ENCODE measurements at regions not wholly inside any gene's neighbourhood (a gene's known extent, or its start where the extent isn't known, plus 50 kb on each side); places are given as distances from the start of the nearest gene placed in this dataset.

DNA sequence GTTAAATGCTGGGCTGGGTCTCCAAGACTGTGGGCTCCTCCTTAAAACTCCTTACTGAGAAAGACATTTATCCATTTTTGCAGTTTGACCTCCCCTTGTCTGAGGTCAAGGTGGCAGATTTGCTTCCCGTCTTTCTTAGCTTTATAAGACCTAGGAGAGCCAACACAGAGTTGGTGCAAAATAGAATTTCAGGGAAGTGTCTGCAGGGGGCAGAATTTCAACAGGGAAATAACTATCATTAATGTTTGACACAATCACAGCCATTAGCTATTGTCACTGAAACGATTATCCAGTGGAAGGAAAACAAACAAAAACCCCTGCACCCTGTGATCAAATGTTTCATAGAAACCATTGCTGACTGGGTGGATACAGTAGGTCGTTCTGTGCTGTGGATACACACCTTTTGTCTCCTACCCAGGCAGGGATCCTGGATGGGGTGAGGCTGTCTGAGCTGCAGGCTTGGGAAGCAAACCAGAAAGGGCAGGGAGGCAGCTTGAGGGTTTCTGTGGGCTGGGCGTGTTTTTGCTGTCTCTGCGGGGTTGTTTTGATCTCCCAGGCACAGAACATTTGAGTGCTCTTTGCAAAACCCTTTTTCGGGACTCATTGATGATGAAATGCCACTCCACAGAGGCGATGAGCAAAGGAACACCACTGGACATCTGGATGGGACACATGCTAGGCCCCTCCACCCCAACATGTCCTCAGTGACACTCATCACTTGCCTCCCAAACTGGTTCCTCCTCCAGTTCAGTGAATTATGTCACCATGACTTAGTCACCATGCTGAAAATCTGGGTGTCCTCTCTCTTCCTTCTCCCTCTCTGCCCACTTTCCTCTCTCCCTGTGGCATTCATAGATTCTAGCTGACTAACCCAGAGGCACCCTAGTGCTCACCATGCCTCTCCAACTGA lies 94.2 kb upstream of the SERBP1 start:
- intact Hi-C loops (cut with micrococcal nuclease), result no loop called here
- Histone ChIP-seq H3K27me3 (replicated peaks in 1 of 4; ENCODE audit: control extremely low read depth in 1 of 4, control insufficient read depth in 3 of 4, insufficient read depth in 4 of 4, low read length in 3 of 4) (peaks cover 0 to 2% (median 0%) of the 10 kb centered on the region in 4 experiments), H3K4me3 (ENCODE audit: control extremely low read depth in 1 of 5, extremely low read depth in 1 of 5, insufficient read depth in 1 of 5, low read depth in 2 of 5, low read length in 4 of 5) (no peak overlapping the region), H3K36me3 (replicated peaks in 1 of 2; ENCODE audit: control extremely low read depth in 1 of 2, control insufficient read depth in 1 of 2, extremely low read depth in 1 of 2, insufficient read depth in 2 of 2, low read length in 1 of 2) (no peaks in the 10 kb centered on the region), H3K79me2 (ENCODE audit: control insufficient read depth, insufficient read depth, low read length) (no peaks in the 10 kb centered on the region), H3K27ac (ENCODE audit: low read length in 2 of 2) (no peak overlapping the region), H3K4me1 (ENCODE audit: control insufficient read depth in 2 of 2, insufficient read depth in 2 of 2, low read length in 2 of 2) (no peaks in the 10 kb centered on the region), H4K20me1 (ENCODE audit: control insufficient read depth, insufficient read depth, low read length, poor library complexity, severe bottlenecking) (no peaks in the 10 kb centered on the region), H3K9ac (ENCODE audit: low read length) (no peak overlapping the region), H3K4me2 (replicated peaks; ENCODE audit: low read depth, low read length, poor library complexity, severe bottlenecking) (no peak overlapping the region), H2AFZ (ENCODE audit: insufficient read depth, low read depth, low read length, poor library complexity, severe bottlenecking) (no peak overlapping the region), H3K9me3 (ENCODE audit: control extremely low read depth in 1 of 3, control insufficient read depth in 2 of 3, insufficient read depth in 1 of 3, low read length in 2 of 3) (no peaks in the 10 kb centered on the region)
- no peak for ATAC-seq (ENCODE audit: low read depth)
- no peak overlapping the region for H3K27ac Mint-ChIP-seq
- no peak overlapping the region for H3K4me3 Mint-ChIP-seq
- 81% methylated on average over 5 of the region's 7 CpGs for WGBS (ENCODE audit: insufficient coverage)
- peaks cover 16% of the 10 kb centered on the region for H3K27me3 Mint-ChIP-seq
- TF ChIP-seq EZH2 (IDR thresholded peaks at IDR 0.05; ENCODE audit: borderline replicate concordance, insufficient read depth, low read depth, low read length, poor library complexity, severe bottlenecking), result no peak
- TF ChIP-seq, protein P1, sequence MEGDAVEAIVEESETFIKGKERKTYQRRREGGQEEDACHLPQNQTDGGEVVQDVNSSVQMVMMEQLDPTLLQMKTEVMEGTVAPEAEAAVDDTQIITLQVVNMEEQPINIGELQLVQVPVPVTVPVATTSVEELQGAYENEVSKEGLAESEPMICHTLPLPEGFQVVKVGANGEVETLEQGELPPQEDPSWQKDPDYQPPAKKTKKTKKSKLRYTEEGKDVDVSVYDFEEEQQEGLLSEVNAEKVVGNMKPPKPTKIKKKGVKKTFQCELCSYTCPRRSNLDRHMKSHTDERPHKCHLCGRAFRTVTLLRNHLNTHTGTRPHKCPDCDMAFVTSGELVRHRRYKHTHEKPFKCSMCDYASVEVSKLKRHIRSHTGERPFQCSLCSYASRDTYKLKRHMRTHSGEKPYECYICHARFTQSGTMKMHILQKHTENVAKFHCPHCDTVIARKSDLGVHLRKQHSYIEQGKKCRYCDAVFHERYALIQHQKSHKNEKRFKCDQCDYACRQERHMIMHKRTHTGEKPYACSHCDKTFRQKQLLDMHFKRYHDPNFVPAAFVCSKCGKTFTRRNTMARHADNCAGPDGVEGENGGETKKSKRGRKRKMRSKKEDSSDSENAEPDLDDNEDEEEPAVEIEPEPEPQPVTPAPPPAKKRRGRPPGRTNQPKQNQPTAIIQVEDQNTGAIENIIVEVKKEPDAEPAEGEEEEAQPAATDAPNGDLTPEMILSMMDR (IDR thresholded peaks at IDR 0.05), result no peak
- CTCF ChIA-PET, result interaction anchor here (0.7 to 3.2 kb wide), 4 partner anchors 14 to 241 kb away, joined by 3 to 17 read pairs (median 8); no protein-coding TSS in a partner anchor
- DNase-seq, result no peak
- H3K9me3 Mint-ChIP-seq (ENCODE audit: insufficient read depth), result no peaks in the 10 kb centered on the region
- POLR2A ChIA-PET, result no interaction called here
- H3K4me1 Mint-ChIP-seq, result no peaks in the 10 kb centered on the region
